ENCODE measurements at regions not wholly inside any gene's neighbourhood (a gene's known extent, or its start where the extent isn't known, plus 50 kb on each side); places are given as distances from the start of the nearest gene placed in this dataset.

GRCh38 chr20:55696520-55696919 lies 308.8 kb downstream of the CBLN4 start:
- TF ChIP-seq CTCF (IDR thresholded peaks at IDR 0.05) (no peak), POLR2A (IDR thresholded peaks at IDR 0.05) (no peak), POLR2AphosphoS5 (IDR thresholded peaks at IDR 0.05) (no peak)
